MCF 10A (cell line): ENCODE measurements at regions not wholly inside any gene's neighbourhood (a gene's known extent, or its start where the extent isn't known, plus 50 kb on each side); places are given as distances from the start of the nearest gene placed in this dataset.

Source experiments
- BruUV-seq: library from RNA; stranded (reverse); fragments of 400-500 nt; replicated peaks from 2 replicates; lab custom pipeline; 2021; lab: Mats Ljungman, UMichigan
- CTCF ChIA-PET: fragments of 300-600 bp; sonication (Branson Sonifier 250); formaldehyde crosslinking; extraction: SDS; loops from one replicate; lab custom pipeline; 2021; ENCODE audit warnings: antibody characterized with exemption, inconsistent platforms; lab: Yijun Ruan, JAX
- POLR2A ChIA-PET: fragments of 300-600, 350-650 bp; sonication (Branson Sonifier 250); formaldehyde crosslinking; extraction: SDS; loops from one replicate; lab custom pipeline; 2020; ENCODE audit warnings: antibody characterized with exemption, inconsistent platforms; lab: Yijun Ruan, JAX
- DNase-seq: peaks from one replicate; pipeline ENCODE4 v3.0.0-alpha.2; 2018; ENCODE audit not compliant: unreplicated experiment
- H3K27ac Mint-ChIP-seq: one replicate; pipeline ENCODE4 v1.8.0; 2022; ENCODE audit warnings: mild to moderate bottlenecking, low read depth, mixed read lengths; ENCODE audit not compliant: unreplicated experiment
- H3K27me3 Mint-ChIP-seq: one replicate; pipeline ENCODE4 v1.8.0; 2022; ENCODE audit warnings: mixed read lengths; ENCODE audit not compliant: insufficient read depth, unreplicated experiment
- H3K36me3 Mint-ChIP-seq: one replicate; pipeline ENCODE4 v1.8.0; 2022; ENCODE audit warnings: mild to moderate bottlenecking, moderate library complexity, mixed read lengths; ENCODE audit not compliant: insufficient read depth, unreplicated experiment
- H3K4me1 Mint-ChIP-seq: one replicate; pipeline ENCODE4 v1.8.0; 2022; ENCODE audit warnings: mixed read lengths; ENCODE audit not compliant: insufficient read depth, unreplicated experiment
- H3K4me3 Mint-ChIP-seq: one replicate; pipeline ENCODE4 v1.8.0; 2022; ENCODE audit warnings: mild to moderate bottlenecking, moderate library complexity, mixed read lengths; ENCODE audit not compliant: unreplicated experiment
- H3K9me3 Mint-ChIP-seq: one replicate; pipeline ENCODE4 v1.8.0; 2022; ENCODE audit warnings: mixed read lengths; ENCODE audit not compliant: unreplicated experiment
- CTCF ChIP-seq: fragments of 200-600 bp; IDR thresholded peaks from one replicate; pipeline ENCODE4 v1.8.0; 2022; ENCODE audit warnings: antibody characterized with exemption, mild to moderate bottlenecking; ENCODE audit not compliant: unreplicated experiment
- intact Hi-C: fragments of 100-400 bp; cut with micrococcal nuclease; formaldehyde crosslinking; loops from 2 replicates; pipeline ENCODE4 v1.14.1; 2022

- intact Hi-C loops = no loop called here
- Mint-ChIP-seq H3K27me3 (no peaks in the 10 kb centered on the region), H3K4me3 (no peak overlapping the region), H3K9me3 (peaks cover 6% of the 10 kb centered on the region), H3K36me3 (no peaks in the 10 kb centered on the region), H3K4me1 (no peaks in the 10 kb centered on the region), H3K27ac (no peak overlapping the region)
- TF ChIP-seq CTCF = no peak
- POLR2A ChIA-PET = interaction anchor here (0.7 kb wide), 1 partner anchor 83 kb away, joined by 3 read pairs; no protein-coding TSS in a partner anchor
- CTCF ChIA-PET = interaction anchor here (0.6 to 9.6 kb wide), 6 partner anchors 9 to 56 kb away, joined by 3 to 213 read pairs (median 4); no protein-coding TSS in a partner anchor
- BruUV-seq = no TSS peak
- DNase-seq = peak; percentile 22
These were observed 143.9 kb upstream of the FMN2 start for GRCh38 chr1:239947801-239948200.

GRCh38 chr1:239951511-239952140, 140.1 kb upstream of the FMN2 start:
- no TSS peak for BruUV-seq
- Mint-ChIP-seq H3K9me3 (no peaks in the 10 kb centered on the region), H3K4me3 (no peak overlapping the region), H3K27ac (no peak overlapping the region), H3K27me3 (no peaks in the 10 kb centered on the region), H3K36me3 (no peaks in the 10 kb centered on the region), H3K4me1 (no peaks in the 10 kb centered on the region)
- ChIA-PET CTCF (interaction anchor here (0.6 to 9.6 kb wide), 59 partner anchors 10 to 1635 kb away, joined by 3 to 213 read pairs (median 4); no protein-coding TSS in a partner anchor), POLR2A (interaction anchor here (0.7 to 2.5 kb wide), 3 partner anchors 14 to 741 kb away, joined by 3 to 8 read pairs (median 8); no protein-coding TSS in a partner anchor)
- peak; percentile 92 for DNase-seq
- peak; percentile 95 for TF ChIP-seq CTCF
- intact Hi-C loops = loop anchor here (1.0 to 2.0 kb wide), 5 partner anchors 25 to 238 kb away; no protein-coding TSS in a partner anchor

- Mint-ChIP-seq H3K36me3 (no peaks in the 10 kb centered on the region), H3K27me3 (peaks cover 9% of the 10 kb centered on the region), H3K4me3 (no peak overlapping the region), H3K9me3 (no peaks in the 10 kb centered on the region), H3K4me1 (peaks cover 4% of the 10 kb centered on the region), H3K27ac (no peak overlapping the region)
- intact Hi-C loops = no loop called here
- TF ChIP-seq CTCF = peak; percentile 55
- DNase-seq = peak; percentile 44
- BruUV-seq = no TSS peak
- POLR2A ChIA-PET = interaction anchor here (0.7 to 2.2 kb wide), 3 partner anchors 22 to 740 kb away, joined by 3 to 8 read pairs (median 3); no protein-coding TSS in a partner anchor
- CTCF ChIA-PET = interaction anchor here (0.5 to 9.6 kb wide), 48 partner anchors 11 to 1441 kb away, joined by 3 to 213 read pairs (median 5); no protein-coding TSS in a partner anchor
These were observed 139.1 kb upstream of the FMN2 start for GRCh38 chr1:239952348-239953308.

- no peak overlapping the region for H3K27ac Mint-ChIP-seq
- peaks cover 4% of the 10 kb centered on the region for H3K4me1 Mint-ChIP-seq
- POLR2A ChIA-PET = no interaction called here
- intact Hi-C loops = no loop called here
- TF ChIP-seq CTCF = no peak
- CTCF ChIA-PET = interaction anchor here (0.6 to 9.6 kb wide), 12 partner anchors 9 to 1579 kb away, joined by 3 to 213 read pairs (median 4); no protein-coding TSS in a partner anchor
- no peak overlapping the region for H3K4me3 Mint-ChIP-seq
- no peak for DNase-seq
- no TSS peak for BruUV-seq
- peaks cover 29% of the 10 kb centered on the region for H3K27me3 Mint-ChIP-seq
- no peaks in the 10 kb centered on the region for H3K9me3 Mint-ChIP-seq
- H3K36me3 Mint-ChIP-seq = no peaks in the 10 kb centered on the region
These were observed 136.8 kb upstream of the FMN2 start for GRCh38 chr1:239954836-239955235.
